ENCODE measurements at regions not wholly inside any gene's neighbourhood (a gene's known extent, or its start where the extent isn't known, plus 50 kb on each side); places are given as distances from the start of the nearest gene placed in this dataset.

GRCh38 chr3:102599819-102600576 lies 165.2 kb downstream of the ZPLD1 start:
- no peak for DNase-seq (ENCODE audit: low spot score)

GRCh38 chr3:102605153-102605552 lies 170.3 kb downstream of the ZPLD1 start:
- DNase-seq (ENCODE audit: low spot score), result no peak

- no peak for DNase-seq (ENCODE audit: low spot score)
Measured at GRCh38 chr3:102608875-102609274, 174.1 kb downstream of the ZPLD1 start.

- DNase-seq (ENCODE audit: low spot score), result no peak
Measured at GRCh38 chr3:102614021-102614569, 179.3 kb downstream of the ZPLD1 start.

GRCh38 chr3:102614585-102614984 lies 179.8 kb downstream of the ZPLD1 start:
- DNase-seq (ENCODE audit: low spot score), result peak; percentile 6

- no peak for DNase-seq (ENCODE audit: low spot score)
Measured at GRCh38 chr3:102617381-102617780, 182.6 kb downstream of the ZPLD1 start.

GRCh38 chr3:102619361-102619760 lies 184.5 kb downstream of the ZPLD1 start:
- DNase-seq (ENCODE audit: low spot score), result no peak

- no peak for DNase-seq (ENCODE audit: low spot score)
Measured at GRCh38 chr3:102629943-102630342, 195.1 kb downstream of the ZPLD1 start.

- no peak for DNase-seq (ENCODE audit: low spot score)
Measured at GRCh38 chr3:102630531-102630930, 195.7 kb downstream of the ZPLD1 start.

GRCh38 chr3:102643546-102643945 lies 208.7 kb downstream of the ZPLD1 start:
- no peak for DNase-seq (ENCODE audit: low spot score)

- DNase-seq (ENCODE audit: low spot score), result no peak
Measured at GRCh38 chr3:102646557-102646956, 211.7 kb downstream of the ZPLD1 start.

- no peak for DNase-seq (ENCODE audit: low spot score)
Measured at GRCh38 chr3:102660653-102661052, 225.8 kb downstream of the ZPLD1 start.

- DNase-seq (ENCODE audit: low spot score), result no peak
Measured at GRCh38 chr3:102661707-102662497, 227.1 kb downstream of the ZPLD1 start.

- DNase-seq (ENCODE audit: low spot score), result no peak
Measured at GRCh38 chr3:102662498-102662772, 227.6 kb downstream of the ZPLD1 start.

- no peak for DNase-seq (ENCODE audit: low spot score)
Measured at GRCh38 chr3:102664126-102664525, 229.3 kb downstream of the ZPLD1 start.

- no peak for DNase-seq (ENCODE audit: low spot score)
Measured at GRCh38 chr3:102665183-102665582, 230.4 kb downstream of the ZPLD1 start.

GRCh38 chr3:102668247-102668646 lies 233.4 kb downstream of the ZPLD1 start:
- DNase-seq (ENCODE audit: low spot score), result no peak

- DNase-seq (ENCODE audit: low spot score), result no peak
Measured at GRCh38 chr3:102670986-102671385, 236.2 kb downstream of the ZPLD1 start.

- no peak for DNase-seq (ENCODE audit: low spot score)
Measured at GRCh38 chr3:102672305-102672704, 237.5 kb downstream of the ZPLD1 start.

GRCh38 chr3:102673271-102674115 lies 238.7 kb downstream of the ZPLD1 start:
- peak; percentile 73 for DNase-seq (ENCODE audit: low spot score)

- no peak for DNase-seq (ENCODE audit: low spot score)
Measured at GRCh38 chr3:102674284-102674683, 239.5 kb downstream of the ZPLD1 start.

GRCh38 chr3:102676424-102676823 lies 241.6 kb downstream of the ZPLD1 start:
- no peak for DNase-seq (ENCODE audit: low spot score)
